Epithelial cell of esophagus (primary cell): ENCODE measurements at regions not wholly inside any gene's neighbourhood (a gene's known extent, or its start where the extent isn't known, plus 50 kb on each side); places are given as distances from the start of the nearest gene placed in this dataset.

Source experiments
- DNase-seq: peaks from one replicate; pipeline ENCODE4 v3.0.0; 2010; ENCODE audit warnings: low read depth
- H3K4me3 ChIP-seq: 2 replicates; pipeline ENCODE4 v1.5.1; 2011; ENCODE audit warnings: mild to moderate bottlenecking, low read length, control low read depth
- CTCF ChIP-seq: IDR thresholded peaks from 2 replicates; pipeline ENCODE4 v1.5.1; 2011; ENCODE audit warnings: low read depth, mild to moderate bottlenecking, low read length, control low read depth, inconsistent platforms; ENCODE audit not compliant: insufficient read depth; ENCODE audit errors: missing control alignments

GRCh38 chr4:66842026-66842723 is 703.1 kb downstream of the CENPC start:
- TF ChIP-seq CTCF = no peak
- DNase-seq = no peak
- no peak overlapping the region for H3K4me3 ChIP-seq

- no peak for DNase-seq
- no peak overlapping the region for H3K4me3 ChIP-seq
- TF ChIP-seq CTCF = no peak
These were observed 705.1 kb downstream of the CENPC start for GRCh38 chr4:66840178-66840577.

GRCh38 chr4:66837279-66837922 is 707.9 kb downstream of the CENPC start:
- DNase-seq = no peak
- TF ChIP-seq CTCF = no peak
- no peak overlapping the region for H3K4me3 ChIP-seq

- no peak overlapping the region for H3K4me3 ChIP-seq
- no peak for TF ChIP-seq CTCF
- no peak for DNase-seq
These were observed 716.0 kb downstream of the CENPC start for GRCh38 chr4:66829310-66829709.

- TF ChIP-seq CTCF = no peak
- DNase-seq = no peak
- H3K4me3 ChIP-seq = no peak overlapping the region
These were observed 724.6 kb downstream of the CENPC start for GRCh38 chr4:66820681-66821080.

GRCh38 chr4:66814277-66814676 is 731.0 kb downstream of the CENPC start:
- no peak for TF ChIP-seq CTCF
- DNase-seq = no peak
- no peak overlapping the region for H3K4me3 ChIP-seq

- TF ChIP-seq CTCF = no peak
- H3K4me3 ChIP-seq = no peak overlapping the region
These were observed 739.7 kb downstream of the CENPC start for GRCh38 chr4:66805582-66805981.

More at GRCh38 chr4:66805582-66805981, 739.7 kb downstream of the CENPC start:
- no peak for DNase-seq
